GM12872 (cell line): ENCODE measurements at regions not wholly inside any gene's neighbourhood (a gene's known extent, or its start where the extent isn't known, plus 50 kb on each side); places are given as distances from the start of the nearest gene placed in this dataset.

Source experiments
- TF ChIP-seq, protein P1 (sequence below): IDR thresholded peaks from 3 replicates; pipeline ENCODE4 v1.5.1; 2011; ENCODE audit warnings: low read depth, mild to moderate bottlenecking, low read length, moderate library complexity; ENCODE audit not compliant: insufficient read depth

DNA sequence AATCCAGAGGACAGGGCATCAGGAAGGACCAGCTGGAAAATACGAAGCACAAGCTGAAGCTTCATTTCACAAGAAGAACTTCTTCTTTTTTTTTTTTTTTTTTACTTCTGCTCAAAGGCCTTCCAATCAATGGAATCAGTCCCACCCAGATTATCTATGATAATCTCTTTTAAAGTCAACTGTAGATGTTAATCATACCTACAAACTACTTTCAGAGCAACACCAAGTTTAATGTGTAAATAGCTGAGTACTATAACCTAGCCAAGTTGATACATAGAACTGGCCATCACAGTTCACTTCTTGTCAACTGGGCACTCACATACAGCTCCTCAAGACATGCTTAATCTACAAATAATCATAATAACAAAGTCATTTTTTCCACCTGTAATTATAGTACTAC, 1645.9 kb upstream of the CELF4 start:
- TF ChIP-seq, protein P1, sequence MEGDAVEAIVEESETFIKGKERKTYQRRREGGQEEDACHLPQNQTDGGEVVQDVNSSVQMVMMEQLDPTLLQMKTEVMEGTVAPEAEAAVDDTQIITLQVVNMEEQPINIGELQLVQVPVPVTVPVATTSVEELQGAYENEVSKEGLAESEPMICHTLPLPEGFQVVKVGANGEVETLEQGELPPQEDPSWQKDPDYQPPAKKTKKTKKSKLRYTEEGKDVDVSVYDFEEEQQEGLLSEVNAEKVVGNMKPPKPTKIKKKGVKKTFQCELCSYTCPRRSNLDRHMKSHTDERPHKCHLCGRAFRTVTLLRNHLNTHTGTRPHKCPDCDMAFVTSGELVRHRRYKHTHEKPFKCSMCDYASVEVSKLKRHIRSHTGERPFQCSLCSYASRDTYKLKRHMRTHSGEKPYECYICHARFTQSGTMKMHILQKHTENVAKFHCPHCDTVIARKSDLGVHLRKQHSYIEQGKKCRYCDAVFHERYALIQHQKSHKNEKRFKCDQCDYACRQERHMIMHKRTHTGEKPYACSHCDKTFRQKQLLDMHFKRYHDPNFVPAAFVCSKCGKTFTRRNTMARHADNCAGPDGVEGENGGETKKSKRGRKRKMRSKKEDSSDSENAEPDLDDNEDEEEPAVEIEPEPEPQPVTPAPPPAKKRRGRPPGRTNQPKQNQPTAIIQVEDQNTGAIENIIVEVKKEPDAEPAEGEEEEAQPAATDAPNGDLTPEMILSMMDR: no peak

DNA sequence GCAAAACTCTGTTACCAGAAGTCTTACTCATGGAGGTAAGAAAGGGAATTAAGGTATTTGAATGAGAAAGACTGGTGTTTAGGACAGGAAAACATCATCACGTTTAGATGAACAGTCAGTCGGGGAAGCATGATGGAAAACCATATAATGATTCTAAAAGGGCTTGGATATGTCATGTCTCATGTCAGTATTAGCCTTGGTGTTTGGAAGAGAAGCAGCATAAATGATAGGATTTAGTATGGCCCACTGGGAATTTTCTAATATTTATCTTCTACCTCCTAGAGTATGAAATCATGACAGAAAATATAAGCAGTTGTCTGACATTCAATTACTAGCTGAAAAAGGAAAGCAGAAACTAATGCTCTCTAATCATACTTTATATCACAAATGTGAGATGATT, 1643.6 kb upstream of the CELF4 start:
- TF ChIP-seq, protein P1: no peak

DNA sequence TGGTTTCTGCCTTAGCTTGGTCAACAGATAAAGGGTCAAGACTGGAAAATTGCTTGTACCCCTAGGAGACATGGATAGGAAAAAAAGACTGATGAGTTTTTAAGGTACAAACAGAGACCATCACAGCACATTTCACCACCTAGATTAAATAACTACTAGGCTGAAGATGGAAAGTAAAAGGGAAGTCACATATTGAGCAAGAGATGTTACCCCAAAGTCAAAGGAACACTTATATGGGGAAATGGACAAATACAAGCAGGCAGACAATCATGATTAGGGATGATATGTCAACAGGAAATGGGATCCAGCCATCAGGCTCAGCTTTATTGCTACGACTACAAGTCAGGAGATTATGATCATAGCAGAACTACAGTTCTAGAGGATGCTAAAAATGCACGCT, 1643.1 kb upstream of the CELF4 start:
- TF ChIP-seq, protein P1: no peak

DNA sequence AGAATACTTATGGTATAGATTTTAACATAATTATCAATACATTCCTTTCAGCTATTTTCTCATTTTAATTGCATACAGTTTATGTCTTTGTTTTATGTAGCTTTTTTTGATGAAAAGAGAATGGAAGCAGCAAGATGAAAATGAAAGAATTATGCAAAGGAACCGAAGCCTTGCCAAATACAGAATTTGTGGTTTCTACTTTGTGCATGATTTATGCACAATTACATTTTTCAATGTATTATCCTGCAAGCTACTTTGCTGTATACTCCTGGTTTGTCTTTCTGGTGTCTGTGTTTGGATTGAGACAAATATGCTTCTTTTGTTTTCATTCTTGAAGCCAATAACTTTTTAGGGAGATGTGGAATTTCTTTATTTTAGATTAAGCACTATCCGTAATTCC, 1642.6 kb upstream of the CELF4 start:
- TF ChIP-seq, protein P1: no peak

DNA sequence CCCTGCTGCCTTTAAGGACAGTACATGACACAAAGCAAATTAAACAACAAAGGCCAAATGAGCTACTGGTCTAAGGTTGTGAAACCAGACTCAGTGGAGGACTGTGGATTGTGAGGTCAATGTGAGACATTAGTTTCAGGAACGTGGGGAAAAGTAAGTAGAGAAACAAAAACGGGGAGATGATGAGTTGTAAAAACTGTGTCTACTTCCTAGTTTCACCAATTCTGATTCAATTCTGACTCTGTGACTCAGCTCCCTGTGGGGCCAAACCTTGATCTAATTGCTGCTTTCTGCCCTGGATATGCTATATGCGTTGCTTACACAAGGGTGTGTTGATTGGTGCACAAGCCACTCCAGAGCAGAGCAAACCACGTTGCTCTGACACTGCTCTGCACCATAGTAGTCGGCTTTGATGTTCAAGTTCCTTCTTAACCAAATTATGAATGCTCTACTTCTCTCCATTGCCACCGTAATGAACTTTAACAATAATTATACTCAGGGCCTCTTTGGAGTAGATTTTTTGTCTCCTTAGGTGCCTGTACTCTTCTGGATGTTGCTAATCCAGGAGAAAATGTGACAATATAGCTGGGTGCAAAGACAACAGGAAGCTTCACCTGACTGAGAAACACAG, 1640.1 kb upstream of the CELF4 start:
- TF ChIP-seq, protein P1: no peak

DNA sequence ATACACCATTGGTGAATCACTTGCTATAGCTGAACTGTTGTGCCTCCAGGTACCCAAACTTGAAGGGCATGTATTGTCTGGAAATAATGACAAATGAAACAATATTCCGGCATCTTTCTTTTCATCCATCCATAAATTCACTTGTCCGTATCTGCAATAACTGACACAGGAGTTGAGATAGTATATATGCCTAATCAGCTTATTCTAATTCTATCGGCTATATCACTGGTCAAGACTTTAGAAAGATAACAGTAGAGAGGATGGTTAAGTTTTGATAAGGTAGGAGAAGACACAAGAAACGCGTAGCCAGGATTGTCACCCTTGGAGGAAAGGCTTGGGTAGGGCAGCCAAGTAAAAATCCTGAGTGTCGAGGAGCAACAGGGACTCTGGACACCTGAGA, 1634.6 kb upstream of the CELF4 start:
- TF ChIP-seq, protein P1: no peak

DNA sequence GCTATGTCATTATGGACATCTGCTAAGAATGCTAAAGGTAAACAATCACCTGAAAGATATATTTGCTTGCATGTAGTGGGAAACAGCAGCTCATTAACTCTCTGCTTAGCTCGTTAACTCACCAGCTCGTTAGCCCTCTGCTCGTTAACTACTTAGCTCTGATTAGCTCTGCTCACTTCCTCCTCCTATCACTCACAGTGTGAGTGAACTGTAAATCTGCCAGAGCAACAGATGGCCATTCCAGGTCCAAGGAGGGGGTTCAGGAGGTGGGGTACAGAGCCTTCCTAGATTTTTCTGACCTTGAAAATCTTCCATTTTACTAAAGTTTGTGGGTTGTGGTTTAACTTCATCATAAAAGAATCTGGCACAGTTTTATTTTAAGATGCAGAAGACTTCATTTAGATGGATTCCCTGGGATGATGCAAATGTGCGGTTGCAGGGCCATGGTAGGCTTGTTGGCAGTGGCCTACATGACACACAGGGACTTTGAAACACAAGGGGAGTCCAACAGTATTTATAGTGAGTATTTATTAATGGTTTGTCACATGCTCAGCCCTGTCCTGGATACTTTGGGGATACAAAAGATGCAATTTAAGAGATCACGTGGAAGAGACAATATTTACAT, 1633.7 kb upstream of the CELF4 start:
- TF ChIP-seq, protein P1: no peak

DNA sequence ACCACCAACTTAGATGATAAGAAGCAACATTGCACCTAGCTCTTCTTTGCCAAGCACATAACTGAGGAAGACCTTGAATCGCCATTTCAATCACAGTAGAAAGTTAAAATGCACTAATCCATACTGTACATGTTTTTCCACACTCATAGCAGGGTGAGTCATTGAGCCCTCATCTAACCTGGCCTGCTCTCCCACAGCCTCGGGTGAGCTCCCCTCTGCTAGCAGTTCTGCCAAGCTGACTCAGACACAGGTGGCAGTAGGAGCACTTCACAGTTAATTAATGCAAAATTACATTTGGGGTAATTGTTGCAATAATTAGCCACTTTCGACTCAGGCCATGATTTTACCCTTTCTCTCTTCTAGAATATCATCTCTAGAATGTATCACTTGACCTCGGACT, 1632.8 kb upstream of the CELF4 start:
- TF ChIP-seq, protein P1: no peak
